Lower leg skin (tissue), 4 donors: ENCODE measurements at regions not wholly inside any gene's neighbourhood (a gene's known extent, or its start where the extent isn't known, plus 50 kb on each side); places are given as distances from the start of the nearest gene placed in this dataset.

Experiments
- DNase-seq, 2 donors: peaks; one replicate each; pipeline ENCODE4 v3.0.0-alpha.2; 2019; ENCODE audit warnings: low spot score in 2 of 2
- H3K4me3 ChIP-seq: fragments of 200-600 bp; sonication (generic); 2 replicates; pipeline ENCODE4 v1.5.1; 2017; ENCODE audit warnings: mild to moderate bottlenecking, low read depth; ENCODE audit not compliant: poor library complexity, severe bottlenecking
- CTCF ChIP-seq, 3 donors: fragments of 450-650 bp; IDR thresholded peaks; one replicate each; pipeline ENCODE4 v1.5.1; 2016; ENCODE audit warnings: antibody characterized with exemption in 3 of 3, mild to moderate bottlenecking in 3 of 3, moderate library complexity in 2 of 3
- POLR2A ChIP-seq, 2 donors: fragments of 450-650 bp; IDR thresholded peaks; one replicate each; pipeline ENCODE4 v1.6.1; 2016 to 2017; ENCODE audit warnings: antibody characterized with exemption in 2 of 2, mild to moderate bottlenecking in 1 of 2, moderate library complexity in 1 of 2
- WGBS, 2 donors: methylation state at CpG; one replicate each; pipeline ENCODE4 v1.1.5; 2018; 5-methylcytosine and 5-hydroxymethylcytosine counted together
- intact Hi-C: fragments of 100-400 bp; cut with DNase I; formaldehyde crosslinking; loops from one replicate; pipeline ENCODE4 v1.15.0; 2023; ENCODE audit warnings: low total_unique reads

- no peak for DNase-seq
- TF ChIP-seq CTCF (IDR thresholded peaks at IDR 0.05) (no peak), POLR2A (IDR thresholded peaks at IDR 0.05) (no peak)
- WGBS, 2 donors = 61 to 81% methylated on average over 1 of the region's 1 CpG
- intact Hi-C loops = loop anchor here (10.0 kb wide), 1 partner anchor 165 kb away; no protein-coding TSS in a partner anchor
- no peak overlapping the region for H3K4me3 ChIP-seq
Observed at GRCh38 chr6:8879334-8879733, 444.0 kb upstream of the SLC35B3 start.

GRCh38 chr6:8875986-8876385 lies 440.6 kb upstream of the SLC35B3 start:
- WGBS, 2 donors = 81 to 97% methylated on average over 4 of the region's 4 CpGs
- DNase-seq = no peak
- intact Hi-C loops = loop anchor here (10.0 kb wide), 1 partner anchor 169 kb away; no protein-coding TSS in a partner anchor

GRCh38 chr6:8872589-8872988 lies 437.2 kb upstream of the SLC35B3 start:
- DNase-seq = no peak
- intact Hi-C loops = loop anchor here (10.0 kb wide), 1 partner anchor 172 kb away; no protein-coding TSS in a partner anchor
- 64 to 70% methylated on average over 3 of the region's 3 CpGs for WGBS, 2 donors

More at GRCh38 chr6:8875986-8876385, 440.6 kb upstream of the SLC35B3 start:
- TF ChIP-seq POLR2A (IDR thresholded peaks at IDR 0.05) (no peak), CTCF (IDR thresholded peaks at IDR 0.05) (no peak)
- no peak overlapping the region for H3K4me3 ChIP-seq

GRCh38 chr6:8865451-8865850 lies 430.1 kb upstream of the SLC35B3 start:
- TF ChIP-seq POLR2A (IDR thresholded peaks at IDR 0.05) = no peak
- no peak for TF ChIP-seq CTCF (IDR thresholded peaks at IDR 0.05)
- 93 to 97% methylated on average over 3 of the region's 3 CpGs for WGBS, 2 donors
- no peak for DNase-seq
- no peak overlapping the region for H3K4me3 ChIP-seq
- intact Hi-C loops = no loop called here

More at GRCh38 chr6:8872589-8872988, 437.2 kb upstream of the SLC35B3 start:
- TF ChIP-seq CTCF (IDR thresholded peaks at IDR 0.05) (no peak), POLR2A (IDR thresholded peaks at IDR 0.05) (no peak)
- no peak overlapping the region for H3K4me3 ChIP-seq

GRCh38 chr6:8860671-8861070 lies 425.3 kb upstream of the SLC35B3 start:
- intact Hi-C loops = no loop called here
- no peak overlapping the region for H3K4me3 ChIP-seq
- TF ChIP-seq CTCF (IDR thresholded peaks at IDR 0.05) (no peak), POLR2A (IDR thresholded peaks at IDR 0.05) (no peak)
- no peak for DNase-seq

- 63 to 69% methylated on average over 3 of the region's 3 CpGs for WGBS, 2 donors
Observed at GRCh38 chr6:8859501-8859900, 424.2 kb upstream of the SLC35B3 start.

More at GRCh38 chr6:8859501-8859900, 424.2 kb upstream of the SLC35B3 start:
- intact Hi-C loops = no loop called here
- no peak overlapping the region for H3K4me3 ChIP-seq
- DNase-seq = no peak
- TF ChIP-seq POLR2A (IDR thresholded peaks at IDR 0.05) (no peak), CTCF (IDR thresholded peaks at IDR 0.05) (no peak)
